ENCODE measurements at regions not wholly inside any gene's neighbourhood (a gene's known extent, or its start where the extent isn't known, plus 50 kb on each side); places are given as distances from the start of the nearest gene placed in this dataset.

DNA sequence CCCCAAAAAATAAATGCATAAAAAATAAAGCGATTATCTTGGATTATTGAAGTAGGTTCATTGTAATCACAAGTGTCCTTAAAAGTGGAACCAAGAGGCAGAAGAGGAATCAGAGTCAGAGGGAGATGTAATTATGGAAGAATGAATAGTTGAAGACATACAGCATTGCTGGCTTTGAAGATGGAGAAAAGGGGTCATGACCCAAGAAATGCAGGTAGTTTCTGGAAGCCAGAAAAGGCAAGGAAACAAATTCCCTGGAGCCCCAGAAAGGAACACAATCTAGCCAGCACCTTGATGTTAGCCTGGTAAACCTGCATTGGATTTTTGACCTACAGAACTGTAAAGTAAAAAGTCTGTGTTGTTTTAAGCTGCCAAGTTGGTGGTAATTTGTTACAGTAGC is 57.5 kb upstream of the PTGR2 start:
- TF ChIP-seq, protein P1, sequence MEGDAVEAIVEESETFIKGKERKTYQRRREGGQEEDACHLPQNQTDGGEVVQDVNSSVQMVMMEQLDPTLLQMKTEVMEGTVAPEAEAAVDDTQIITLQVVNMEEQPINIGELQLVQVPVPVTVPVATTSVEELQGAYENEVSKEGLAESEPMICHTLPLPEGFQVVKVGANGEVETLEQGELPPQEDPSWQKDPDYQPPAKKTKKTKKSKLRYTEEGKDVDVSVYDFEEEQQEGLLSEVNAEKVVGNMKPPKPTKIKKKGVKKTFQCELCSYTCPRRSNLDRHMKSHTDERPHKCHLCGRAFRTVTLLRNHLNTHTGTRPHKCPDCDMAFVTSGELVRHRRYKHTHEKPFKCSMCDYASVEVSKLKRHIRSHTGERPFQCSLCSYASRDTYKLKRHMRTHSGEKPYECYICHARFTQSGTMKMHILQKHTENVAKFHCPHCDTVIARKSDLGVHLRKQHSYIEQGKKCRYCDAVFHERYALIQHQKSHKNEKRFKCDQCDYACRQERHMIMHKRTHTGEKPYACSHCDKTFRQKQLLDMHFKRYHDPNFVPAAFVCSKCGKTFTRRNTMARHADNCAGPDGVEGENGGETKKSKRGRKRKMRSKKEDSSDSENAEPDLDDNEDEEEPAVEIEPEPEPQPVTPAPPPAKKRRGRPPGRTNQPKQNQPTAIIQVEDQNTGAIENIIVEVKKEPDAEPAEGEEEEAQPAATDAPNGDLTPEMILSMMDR (IDR thresholded peaks at IDR 0.05; ENCODE audit: control insufficient read depth, extremely low read depth, insufficient read depth), result no peak
- no peak for DNase-seq (ENCODE audit: low read depth)
- no peak overlapping the region for H3K4me3 ChIP-seq (ENCODE audit: low read depth, low read length)

DNA sequence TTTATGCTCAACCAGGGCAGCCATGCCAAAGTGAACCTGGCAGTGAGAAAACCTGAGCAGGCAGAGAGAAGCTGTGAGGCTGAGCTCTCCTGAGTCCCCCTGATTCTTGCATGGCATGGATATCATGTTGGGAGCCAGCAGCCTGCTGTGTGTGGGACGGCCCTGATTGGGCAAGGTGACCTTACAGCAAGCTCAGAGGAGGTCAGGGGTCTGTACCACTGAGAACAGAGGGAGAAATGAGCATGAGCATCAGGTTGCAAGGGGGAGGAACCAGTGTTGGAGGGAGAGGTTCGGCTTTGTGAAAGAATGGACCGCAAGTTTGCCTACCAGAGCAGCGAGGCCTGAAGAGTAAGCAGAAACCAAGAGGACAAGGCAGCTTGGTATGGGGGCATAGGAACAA is 59.1 kb upstream of the PTGR2 start:
- H3K4me3 ChIP-seq (ENCODE audit: low read depth, low read length), result no peak overlapping the region

DNA sequence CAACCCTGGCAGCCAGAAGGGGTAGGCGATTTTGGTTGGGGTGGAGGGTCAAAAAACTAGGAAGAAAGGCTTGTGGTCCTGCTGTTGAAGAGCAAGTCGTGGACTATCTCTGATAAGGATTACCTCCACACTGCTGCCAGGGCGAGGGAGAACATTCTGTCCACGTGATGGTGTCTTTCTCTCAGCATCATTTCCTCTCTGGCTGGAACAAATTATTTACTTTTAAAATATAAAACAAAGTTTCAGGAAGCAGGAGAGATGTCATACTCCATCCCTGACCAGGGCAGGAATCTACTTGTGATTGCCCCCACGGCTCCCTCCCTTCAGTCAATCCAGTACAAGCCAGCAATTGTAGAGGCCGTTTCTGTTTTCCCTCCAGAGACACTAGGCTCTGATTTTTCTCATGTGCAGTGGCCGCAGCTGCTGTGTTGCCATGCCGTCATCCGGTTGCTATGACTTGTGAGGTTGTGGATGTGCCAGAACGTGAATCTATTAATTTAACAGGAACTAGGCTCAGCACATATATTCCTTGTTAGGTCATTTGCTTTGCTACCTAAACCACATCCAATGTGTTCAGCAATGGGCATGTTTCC is 61.5 kb upstream of the PTGR2 start:
- H3K4me3 ChIP-seq (ENCODE audit: low read depth, low read length), result no peak overlapping the region
- TF ChIP-seq, protein P1 (IDR thresholded peaks at IDR 0.05; ENCODE audit: control insufficient read depth, extremely low read depth, insufficient read depth), result no peak
- no peak for DNase-seq (ENCODE audit: low read depth)

More for the DNA sequence above, 59.1 kb upstream of the PTGR2 start:
- no peak for DNase-seq (ENCODE audit: low read depth)
- TF ChIP-seq, protein P1 (IDR thresholded peaks at IDR 0.05; ENCODE audit: control insufficient read depth, extremely low read depth, insufficient read depth), result no peak

DNA sequence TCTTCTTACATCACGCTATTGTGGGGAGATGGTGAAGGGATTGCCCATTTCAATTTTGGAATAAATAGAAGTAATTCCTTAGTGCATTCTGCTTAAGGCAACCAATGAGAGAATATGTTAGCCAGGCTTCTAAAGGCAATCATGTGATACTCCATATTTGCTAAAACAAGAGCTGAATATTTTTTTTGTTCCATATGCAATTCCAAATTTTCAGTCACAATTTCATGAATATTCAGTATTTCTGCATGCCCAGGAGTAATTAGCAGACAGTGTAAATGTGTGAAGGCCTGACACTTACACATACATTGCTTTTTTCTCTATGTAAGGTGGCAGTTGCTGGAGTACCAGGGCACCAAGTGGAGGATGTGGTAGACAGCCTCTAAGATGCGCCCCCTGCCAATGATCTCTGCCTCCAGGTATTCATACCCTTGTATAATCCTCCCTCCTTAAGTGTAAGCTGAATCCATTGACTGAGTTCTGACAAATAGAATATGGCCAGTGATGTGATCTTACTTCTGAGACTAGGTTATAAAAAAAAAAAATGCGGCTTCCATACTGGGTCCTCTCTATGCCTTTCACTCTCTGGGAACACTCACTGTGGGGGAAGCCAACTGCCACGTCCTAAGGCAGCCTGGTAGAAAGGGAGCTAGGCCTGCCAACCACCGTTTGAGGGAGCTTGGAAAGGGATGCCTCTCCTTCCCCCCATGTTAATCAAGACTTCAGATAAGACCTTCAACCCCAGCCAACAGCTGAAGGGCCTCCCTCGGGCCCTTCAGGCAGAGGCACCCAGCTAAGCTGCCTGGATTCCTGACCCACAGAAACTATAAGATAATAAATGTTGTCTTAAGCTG is 62.7 kb upstream of the PTGR2 start:
- TF ChIP-seq, protein P1 (IDR thresholded peaks at IDR 0.05; ENCODE audit: control insufficient read depth, extremely low read depth, insufficient read depth), result no peak
- no peak overlapping the region for H3K4me3 ChIP-seq (ENCODE audit: low read depth, low read length)
- DNase-seq (ENCODE audit: low read depth), result no peak

DNA sequence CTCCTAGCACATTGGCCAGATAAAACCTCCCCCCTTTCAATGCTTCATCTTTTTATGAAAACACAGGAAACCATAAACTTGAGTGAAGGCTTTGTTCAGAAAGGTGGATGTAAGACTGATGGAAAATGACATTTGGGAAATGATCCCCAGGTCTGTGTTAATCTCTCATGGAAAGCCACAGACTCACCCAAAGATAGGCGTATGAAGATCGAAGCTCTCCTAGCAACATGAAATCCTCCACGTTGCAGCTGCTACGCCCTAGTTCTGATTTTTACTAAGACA is 63.4 kb upstream of the PTGR2 start:
- DNase-seq (ENCODE audit: low read depth), result no peak
- TF ChIP-seq, protein P1 (IDR thresholded peaks at IDR 0.05; ENCODE audit: control insufficient read depth, extremely low read depth, insufficient read depth), result no peak
- no peak overlapping the region for H3K4me3 ChIP-seq (ENCODE audit: low read depth, low read length)

DNA sequence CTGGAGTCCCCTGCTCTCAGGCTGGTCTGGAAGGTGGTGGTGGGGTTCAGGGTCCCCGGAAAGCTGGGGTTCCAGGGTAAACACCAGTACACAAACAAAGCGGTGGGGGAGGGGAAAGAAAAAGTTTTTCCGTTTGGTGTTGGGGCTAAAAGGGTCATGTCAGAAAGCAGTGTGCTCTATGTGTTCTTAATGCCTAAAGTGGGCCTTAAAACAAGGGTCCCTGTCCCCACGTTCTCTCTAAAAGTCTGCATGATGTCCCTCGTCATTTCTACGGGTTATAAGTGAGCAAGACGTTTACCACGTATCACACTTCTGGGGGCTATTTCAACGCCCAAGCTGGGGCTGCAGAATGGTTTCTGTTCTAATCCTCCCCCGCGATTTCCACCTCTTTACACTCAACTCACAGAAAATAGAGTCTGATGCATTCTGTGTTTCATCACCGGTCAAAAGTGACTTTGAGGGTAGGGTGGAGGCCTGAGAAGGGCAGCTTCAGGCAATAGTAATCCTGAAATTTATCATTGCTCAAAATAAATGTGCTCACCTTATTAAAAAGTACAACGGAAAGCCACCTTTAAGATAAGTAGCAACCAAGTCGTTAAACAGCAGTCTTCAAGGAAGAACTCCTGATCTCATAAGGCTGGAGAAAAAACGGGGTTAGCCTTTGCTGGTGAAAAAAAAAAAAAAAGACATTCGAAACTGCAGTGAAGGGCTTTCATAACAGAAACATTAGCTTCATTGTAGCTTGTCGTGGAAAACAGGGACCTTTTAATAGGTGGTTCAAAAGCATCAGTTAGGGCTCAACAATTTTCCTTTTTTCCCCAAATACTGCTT is 63.9 kb upstream of the PTGR2 start:
- peak overlapping the region; percentile 73 for H3K4me3 ChIP-seq (ENCODE audit: low read depth, low read length)
- TF ChIP-seq, protein P1 (IDR thresholded peaks at IDR 0.05; ENCODE audit: control insufficient read depth, extremely low read depth, insufficient read depth), result no peak
- DNase-seq (ENCODE audit: low read depth), result no peak
